ENCODE measurements at regions not wholly inside any gene's neighbourhood (a gene's known extent, or its start where the extent isn't known, plus 50 kb on each side); places are given as distances from the start of the nearest gene placed in this dataset.

DNA sequence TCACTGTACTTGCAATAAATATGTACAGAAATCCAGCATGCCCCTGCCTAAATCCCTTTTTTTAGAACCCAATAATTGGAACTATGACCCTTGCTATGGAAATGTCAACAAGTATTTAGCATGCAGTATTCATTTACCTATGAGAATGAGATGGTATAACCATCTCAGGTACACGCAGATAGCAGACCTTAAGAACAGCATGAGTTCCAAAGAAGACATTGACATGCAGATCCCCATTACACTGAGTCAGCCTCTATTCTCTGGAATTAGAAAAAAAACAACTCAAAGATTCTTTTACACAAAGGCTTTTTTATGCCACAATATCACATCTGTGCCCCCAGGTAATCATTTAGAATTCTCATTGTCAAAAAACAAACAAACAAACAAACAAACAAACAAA, 325.6 kb upstream of the TLE4 start:
- Histone ChIP-seq H3K36me3 (ENCODE audit: control insufficient read depth in 1 of 2, insufficient read depth in 2 of 2, low read depth in 1 of 2, low read length in 2 of 2) (no peaks in the 10 kb centered on the region), H3K4me2 (ENCODE audit: low read length, poor library complexity, severe bottlenecking) (no peak overlapping the region), H2BK5ac (ENCODE audit: low read depth, low read length, poor library complexity, severe bottlenecking) (no peak overlapping the region), H2BK15ac (ENCODE audit: low read depth, poor library complexity, severe bottlenecking) (no peak overlapping the region), H2BK120ac (ENCODE audit: low read depth, low read length) (no peak overlapping the region), H3K23ac (ENCODE audit: low read length in 2 of 2) (no peak overlapping the region), H3K27me3 (ENCODE audit: control insufficient read depth in 1 of 2, insufficient read depth in 1 of 2, low read length in 2 of 2) (peaks cover 0 to 15% of the 10 kb centered on the region in 2 experiments), H3K18ac (ENCODE audit: low read depth in 1 of 2, low read length in 2 of 2) (no peak overlapping the region), H3K4me1 (ENCODE audit: control insufficient read depth, insufficient read depth, low read depth, low read length) (no peaks in the 10 kb centered on the region), H3K14ac (ENCODE audit: low read length in 2 of 2) (no peak overlapping the region), H3K4ac (ENCODE audit: low read depth in 1 of 2, low read length in 2 of 2) (no peak overlapping the region), H4K8ac (ENCODE audit: low read length) (no peak overlapping the region), H4K91ac (ENCODE audit: low read length) (no peak overlapping the region), H3K4me3 (ENCODE audit: insufficient read depth in 1 of 2, low read depth in 1 of 2, low read length in 2 of 2) (no peak overlapping the region), H3K9me3 (ENCODE audit: control insufficient read depth, low read length) (no peaks in the 10 kb centered on the region), H3K79me1 (replicated peaks; ENCODE audit: low read length, poor library complexity, severe bottlenecking) (no peaks in the 10 kb centered on the region), H2AK5ac (ENCODE audit: low read length, severe bottlenecking) (no peak overlapping the region), H3K27ac (ENCODE audit: low read length, poor library complexity, severe bottlenecking) (no peak overlapping the region), H3K9ac (ENCODE audit: low read length) (no peak overlapping the region), H2AFZ (ENCODE audit: low read depth, low read length) (no peak overlapping the region), H2BK12ac (ENCODE audit: low read length in 2 of 2) (no peak overlapping the region)
- DNase-seq: no peak
- 52% methylated on average over 1 of the region's 1 CpG for WGBS

GRCh38 chr9:79247021-79247420, 324.7 kb upstream of the TLE4 start:
- no peak overlapping the region for H2BK12ac ChIP-seq (ENCODE audit: low read length in 2 of 2)
- H3K9ac ChIP-seq (ENCODE audit: low read length): no peak overlapping the region
- H3K27ac ChIP-seq (ENCODE audit: low read length, poor library complexity, severe bottlenecking): no peak overlapping the region
- H3K14ac ChIP-seq (ENCODE audit: low read length in 2 of 2): no peak overlapping the region
- H2AK5ac ChIP-seq (ENCODE audit: low read length, severe bottlenecking): no peak overlapping the region
- H3K23ac ChIP-seq (ENCODE audit: low read length in 2 of 2): no peak overlapping the region
- no peak overlapping the region for H3K4me2 ChIP-seq (ENCODE audit: low read length, poor library complexity, severe bottlenecking)
- no peak overlapping the region for H2AFZ ChIP-seq (ENCODE audit: low read depth, low read length)
- H3K36me3 ChIP-seq (ENCODE audit: control insufficient read depth in 1 of 2, insufficient read depth in 2 of 2, low read depth in 1 of 2, low read length in 2 of 2): no peaks in the 10 kb centered on the region
- H3K4me3 ChIP-seq (ENCODE audit: insufficient read depth in 1 of 2, low read depth in 1 of 2, low read length in 2 of 2): no peak overlapping the region
- no peak overlapping the region for H2BK120ac ChIP-seq (ENCODE audit: low read depth, low read length)
- no peak overlapping the region for H4K8ac ChIP-seq (ENCODE audit: low read length)
- H4K91ac ChIP-seq (ENCODE audit: low read length): no peak overlapping the region
- no peak overlapping the region for H2BK5ac ChIP-seq (ENCODE audit: low read depth, low read length, poor library complexity, severe bottlenecking)
- no peaks in the 10 kb centered on the region for H3K79me1 ChIP-seq (replicated peaks; ENCODE audit: low read length, poor library complexity, severe bottlenecking)
- H3K18ac ChIP-seq (ENCODE audit: low read depth in 1 of 2, low read length in 2 of 2): no peak overlapping the region
- no peaks in the 10 kb centered on the region for H3K9me3 ChIP-seq (ENCODE audit: control insufficient read depth, low read length)
- no peaks in the 10 kb centered on the region for H3K4me1 ChIP-seq (ENCODE audit: control insufficient read depth, insufficient read depth, low read depth, low read length)
- peaks cover 4 to 22% of the 10 kb centered on the region in 2 experiments for H3K27me3 ChIP-seq (ENCODE audit: control insufficient read depth in 1 of 2, insufficient read depth in 1 of 2, low read length in 2 of 2)
- DNase-seq: no peak
- no peak overlapping the region for H2BK15ac ChIP-seq (ENCODE audit: low read depth, poor library complexity, severe bottlenecking)
- no peak overlapping the region for H3K4ac ChIP-seq (ENCODE audit: low read depth in 1 of 2, low read length in 2 of 2)

- Histone ChIP-seq H3K79me1 (replicated peaks; ENCODE audit: low read length, poor library complexity, severe bottlenecking) (no peaks in the 10 kb centered on the region), H2BK5ac (ENCODE audit: low read depth, low read length, poor library complexity, severe bottlenecking) (no peak overlapping the region), H2BK12ac (ENCODE audit: low read length in 2 of 2) (no peak overlapping the region), H4K8ac (ENCODE audit: low read length) (no peak overlapping the region), H3K27ac (ENCODE audit: low read length, poor library complexity, severe bottlenecking) (no peak overlapping the region), H2BK120ac (ENCODE audit: low read depth, low read length) (no peak overlapping the region), H3K4me2 (ENCODE audit: low read length, poor library complexity, severe bottlenecking) (no peak overlapping the region), H3K4ac (ENCODE audit: low read depth in 1 of 2, low read length in 2 of 2) (no peak overlapping the region), H3K14ac (ENCODE audit: low read length in 2 of 2) (no peak overlapping the region), H3K18ac (ENCODE audit: low read depth in 1 of 2, low read length in 2 of 2) (no peak overlapping the region), H3K36me3 (ENCODE audit: control insufficient read depth in 1 of 2, insufficient read depth in 2 of 2, low read depth in 1 of 2, low read length in 2 of 2) (no peaks in the 10 kb centered on the region), H3K9me3 (ENCODE audit: control insufficient read depth, low read length) (no peaks in the 10 kb centered on the region), H3K4me3 (ENCODE audit: insufficient read depth in 1 of 2, low read depth in 1 of 2, low read length in 2 of 2) (no peak overlapping the region), H3K27me3 (ENCODE audit: control insufficient read depth in 1 of 2, insufficient read depth in 1 of 2, low read length in 2 of 2) (peaks cover 15 to 37% of the 10 kb centered on the region in 2 experiments), H2AFZ (ENCODE audit: low read depth, low read length) (no peak overlapping the region), H3K9ac (ENCODE audit: low read length) (no peak overlapping the region), H3K23ac (ENCODE audit: low read length in 2 of 2) (no peak overlapping the region), H2AK5ac (ENCODE audit: low read length, severe bottlenecking) (no peak overlapping the region), H2BK15ac (ENCODE audit: low read depth, poor library complexity, severe bottlenecking) (no peak overlapping the region), H4K91ac (ENCODE audit: low read length) (no peak overlapping the region), H3K4me1 (ENCODE audit: control insufficient read depth, insufficient read depth, low read depth, low read length) (no peaks in the 10 kb centered on the region)
- WGBS: 100% methylated on average over 1 of the region's 1 CpG
- no peak for DNase-seq
Measured at GRCh38 chr9:79250806-79251205, 321.0 kb upstream of the TLE4 start.

- H3K27ac ChIP-seq (ENCODE audit: low read length, poor library complexity, severe bottlenecking): no peak overlapping the region
- H3K14ac ChIP-seq (ENCODE audit: low read length in 2 of 2): no peak overlapping the region
- H4K8ac ChIP-seq (ENCODE audit: low read length): no peak overlapping the region
- H3K27me3 ChIP-seq (ENCODE audit: control insufficient read depth in 1 of 2, insufficient read depth in 1 of 2, low read length in 2 of 2): peaks cover 58 to 62% of the 10 kb centered on the region in 2 experiments
- peaks cover 8% of the 10 kb centered on the region for H3K4me1 ChIP-seq (ENCODE audit: control insufficient read depth, insufficient read depth, low read depth, low read length)
- no peaks in the 10 kb centered on the region for H3K36me3 ChIP-seq (ENCODE audit: control insufficient read depth in 1 of 2, insufficient read depth in 2 of 2, low read depth in 1 of 2, low read length in 2 of 2)
- H3K18ac ChIP-seq (ENCODE audit: low read depth in 1 of 2, low read length in 2 of 2): no peak overlapping the region
- no peak overlapping the region for H2AK5ac ChIP-seq (ENCODE audit: low read length, severe bottlenecking)
- no peaks in the 10 kb centered on the region for H3K79me1 ChIP-seq (replicated peaks; ENCODE audit: low read length, poor library complexity, severe bottlenecking)
- H3K9me3 ChIP-seq (ENCODE audit: control insufficient read depth, low read length): peaks cover 5% of the 10 kb centered on the region
- no peak overlapping the region for H3K4me3 ChIP-seq (ENCODE audit: insufficient read depth in 1 of 2, low read depth in 1 of 2, low read length in 2 of 2)
- no peak overlapping the region for H3K23ac ChIP-seq (ENCODE audit: low read length in 2 of 2)
- no peak overlapping the region for H2BK12ac ChIP-seq (ENCODE audit: low read length in 2 of 2)
- no peak overlapping the region for H3K4ac ChIP-seq (ENCODE audit: low read depth in 1 of 2, low read length in 2 of 2)
- DNase-seq: no peak
- no peak overlapping the region for H4K91ac ChIP-seq (ENCODE audit: low read length)
- H2BK120ac ChIP-seq (ENCODE audit: low read depth, low read length): no peak overlapping the region
- no peak overlapping the region for H2BK15ac ChIP-seq (ENCODE audit: low read depth, poor library complexity, severe bottlenecking)
- no peak overlapping the region for H2AFZ ChIP-seq (ENCODE audit: low read depth, low read length)
- 73% methylated on average over 8 of the region's 8 CpGs for WGBS
- no peak overlapping the region for H2BK5ac ChIP-seq (ENCODE audit: low read depth, low read length, poor library complexity, severe bottlenecking)
- H3K4me2 ChIP-seq (ENCODE audit: low read length, poor library complexity, severe bottlenecking): no peak overlapping the region
- H3K9ac ChIP-seq (ENCODE audit: low read length): no peak overlapping the region
Measured at GRCh38 chr9:79254900-79255650, 316.7 kb upstream of the TLE4 start.
